ENCODE measurements at regions not wholly inside any gene's neighbourhood (a gene's known extent, or its start where the extent isn't known, plus 50 kb on each side); places are given as distances from the start of the nearest gene placed in this dataset.

GRCh38 chr6:3669916-3670315 is 81.6 kb downstream of the PXDC1 start:
- intact Hi-C loops (cut with micrococcal nuclease; ENCODE audit: unreplicated experiment), result no loop called here
- no TSS peak for BruUV-seq (replicated peaks)
- POLR2A ChIA-PET, result no interaction called here

GRCh38 chr6:3665608-3666007 is 85.9 kb downstream of the PXDC1 start:
- peaks cover 5% of the 10 kb centered on the region; the same call in 1 of the 2 replicates for H3K27me3 ChIP-seq (ENCODE audit: control insufficient read depth, insufficient read depth, low read length)
- ChIA-PET POLR2A (no interaction called here), CTCF (no interaction called here)
- intact Hi-C loops (cut with micrococcal nuclease; ENCODE audit: unreplicated experiment) (no loop called here), in situ Hi-C loops (cut with HindIII; ENCODE audit: low pct_unique_long_range_greater_than_20kb, low sequenced_read_pairs) (no loop called here)
- no peak overlapping the region for H3K27ac ChIP-seq (ENCODE audit: low read length)
- no peaks in the 10 kb centered on the region for H3K36me3 ChIP-seq (ENCODE audit: control insufficient read depth, insufficient read depth, low read length)
- DNase-seq (ENCODE audit: low read depth, low spot score) (no peak), ATAC-seq (no peak)
- H3K4me1 ChIP-seq (ENCODE audit: control insufficient read depth, insufficient read depth, low read length), result no peaks in the 10 kb centered on the region; the same call in 1 of the 2 replicates
- H3K4me3 ChIP-seq (ENCODE audit: low read depth in 2 of 2, low read length in 2 of 2), result no peak overlapping the region
- no peaks in the 10 kb centered on the region for H3K9me3 ChIP-seq (ENCODE audit: control insufficient read depth, insufficient read depth, low read depth, low read length)
- BruUV-seq (replicated peaks), result no TSS peak
- TF ChIP-seq SIN3A (IDR thresholded peaks at IDR 0.05; ENCODE audit: borderline replicate concordance, insufficient read depth, low read depth, low read length), result no peak

More at GRCh38 chr6:3669916-3670315, 81.6 kb downstream of the PXDC1 start:
- CTCF ChIA-PET, result no interaction called here
- Histone ChIP-seq H3K36me3 (ENCODE audit: control insufficient read depth, insufficient read depth, low read length) (no peaks in the 10 kb centered on the region), H3K4me3 (ENCODE audit: low read depth in 2 of 2, low read length in 2 of 2) (no peak overlapping the region), H3K9me3 (ENCODE audit: control insufficient read depth, insufficient read depth, low read depth, low read length) (no peaks in the 10 kb centered on the region), H3K27me3 (ENCODE audit: control insufficient read depth, insufficient read depth, low read length) (peaks cover 5% of the 10 kb centered on the region; the same call in 1 of the 2 replicates), H3K27ac (ENCODE audit: low read length) (no peak overlapping the region), H3K4me1 (ENCODE audit: control insufficient read depth, insufficient read depth, low read length) (no peaks in the 10 kb centered on the region)
- ATAC-seq (no peak), DNase-seq (ENCODE audit: low read depth, low spot score) (no peak)
- in situ Hi-C loops (cut with HindIII; ENCODE audit: low pct_unique_long_range_greater_than_20kb, low sequenced_read_pairs), result no loop called here
- TF ChIP-seq TCF7L2 (IDR thresholded peaks at IDR 0.05; ENCODE audit: low read depth, low read length) (no peak), CTCF (IDR thresholded peaks at IDR 0.05) (no peak), SIN3A (IDR thresholded peaks at IDR 0.05; ENCODE audit: borderline replicate concordance, insufficient read depth, low read depth, low read length) (no peak), REST (IDR thresholded peaks at IDR 0.05; ENCODE audit: insufficient read depth in 1 of 2, low read depth in 2 of 2, low read length in 1 of 2) (no peak), POLR2AphosphoS5 (IDR thresholded peaks at IDR 0.05; ENCODE audit: low read depth, low read length) (no peak)

- POLR2A ChIA-PET, result no interaction called here
- H3K9me3 ChIP-seq (ENCODE audit: control insufficient read depth, insufficient read depth, low read depth, low read length), result no peaks in the 10 kb centered on the region
- no peaks in the 10 kb centered on the region for H3K36me3 ChIP-seq (ENCODE audit: control insufficient read depth, insufficient read depth, low read length)
- DNase-seq (ENCODE audit: low read depth, low spot score) (no peak), ATAC-seq (no peak)
- intact Hi-C loops (cut with micrococcal nuclease; ENCODE audit: unreplicated experiment), result no loop called here
- BruUV-seq (replicated peaks), result no TSS peak
- no peak overlapping the region for H3K27ac ChIP-seq (ENCODE audit: low read length)
- no peak overlapping the region for H3K4me3 ChIP-seq (ENCODE audit: low read depth in 2 of 2, low read length in 2 of 2)
- H3K27me3 ChIP-seq (ENCODE audit: control insufficient read depth, insufficient read depth, low read length), result peaks cover 5% of the 10 kb centered on the region; the same call in 1 of the 2 replicates
- H3K4me1 ChIP-seq (ENCODE audit: control insufficient read depth, insufficient read depth, low read length), result no peaks in the 10 kb centered on the region; the same call in 1 of the 2 replicates
- CTCF ChIA-PET, result no interaction called here
- in situ Hi-C loops (cut with HindIII; ENCODE audit: low pct_unique_long_range_greater_than_20kb, low sequenced_read_pairs), result no loop called here
- no peak for TF ChIP-seq SIN3A (IDR thresholded peaks at IDR 0.05; ENCODE audit: borderline replicate concordance, insufficient read depth, low read depth, low read length)
- TF ChIP-seq REST (IDR thresholded peaks at IDR 0.05; ENCODE audit: insufficient read depth in 1 of 2, low read depth in 2 of 2, low read length in 1 of 2), result no peak
- no peak for TF ChIP-seq TCF7L2 (IDR thresholded peaks at IDR 0.05; ENCODE audit: low read depth, low read length)
- no peak for TF ChIP-seq CTCF (IDR thresholded peaks at IDR 0.05)
- TF ChIP-seq POLR2AphosphoS5 (IDR thresholded peaks at IDR 0.05; ENCODE audit: low read depth, low read length), result no peak
Measured at GRCh38 chr6:3664625-3665041, 86.9 kb downstream of the PXDC1 start.
